ENCODE measurements at regions not wholly inside any gene's neighbourhood (a gene's known extent, or its start where the extent isn't known, plus 50 kb on each side); places are given as distances from the start of the nearest gene placed in this dataset.

- Histone ChIP-seq H3K4me3 (replicated peaks in 1 of 4; ENCODE audit: control extremely low read depth in 1 of 4, insufficient read depth in 1 of 4, low read depth in 3 of 4, low read length in 4 of 4) (no peak overlapping the region), H3K79me2 (ENCODE audit: control insufficient read depth, insufficient read depth, low read length) (no peaks in the 10 kb centered on the region), H3K27ac (ENCODE audit: insufficient read depth, low read length) (no peak overlapping the region), H3K9ac (ENCODE audit: insufficient read depth, low read length) (no peak overlapping the region), H4K20me1 (ENCODE audit: control insufficient read depth, extremely low read depth, insufficient read depth, low read length) (no peaks in the 10 kb centered on the region), H2AFZ (ENCODE audit: low read length) (no peak overlapping the region), H3K27me3 (ENCODE audit: control insufficient read depth, insufficient read depth, low read length) (peaks cover 5% of the 10 kb centered on the region), H3K9me3 (ENCODE audit: control insufficient read depth, insufficient read depth, low read depth, low read length) (no peaks in the 10 kb centered on the region), H3K36me3 (ENCODE audit: control insufficient read depth, insufficient read depth, low read length) (no peaks in the 10 kb centered on the region), H3K4me2 (ENCODE audit: extremely low read depth, insufficient read depth, low read length) (no peak overlapping the region), H3K4me1 (ENCODE audit: control insufficient read depth, extremely low read depth, insufficient read depth, low read length) (no peaks in the 10 kb centered on the region)
- TF ChIP-seq EZH2 (IDR thresholded peaks at IDR 0.05; ENCODE audit: low read length, missing control alignments) (no peak), CTCF (conservative IDR thresholded peaks at IDR 0.05 in 1 of 2, IDR thresholded peaks at IDR 0.05 in 1 of 2; ENCODE audit: low read depth in 1 of 2, low read length in 2 of 2) (no peak)
- DNase-seq (ENCODE audit: low read depth in 2 of 2), result peak in 1 of 2 donors; percentile 2
These were observed 108.1 kb upstream of the GJB6 start for GRCh38 chr13:20340136-20340758.

- no peaks in the 10 kb centered on the region for H3K79me2 ChIP-seq (ENCODE audit: control insufficient read depth, insufficient read depth, low read length)
- H3K4me2 ChIP-seq (ENCODE audit: extremely low read depth, insufficient read depth, low read length), result no peak overlapping the region
- DNase-seq (ENCODE audit: low read depth in 2 of 2), result no peak
- no peaks in the 10 kb centered on the region for H4K20me1 ChIP-seq (ENCODE audit: control insufficient read depth, extremely low read depth, insufficient read depth, low read length)
- no peak overlapping the region for H3K27ac ChIP-seq (ENCODE audit: insufficient read depth, low read length)
- no peak overlapping the region for H3K9ac ChIP-seq (ENCODE audit: insufficient read depth, low read length)
- H3K4me1 ChIP-seq (ENCODE audit: control insufficient read depth, extremely low read depth, insufficient read depth, low read length), result no peaks in the 10 kb centered on the region
- H3K36me3 ChIP-seq (ENCODE audit: control insufficient read depth, insufficient read depth, low read length), result no peaks in the 10 kb centered on the region
- H3K27me3 ChIP-seq (ENCODE audit: control insufficient read depth, insufficient read depth, low read length), result peaks cover 12% of the 10 kb centered on the region
- no peak for TF ChIP-seq CTCF (conservative IDR thresholded peaks at IDR 0.05 in 1 of 2, IDR thresholded peaks at IDR 0.05 in 1 of 2; ENCODE audit: low read depth in 1 of 2, low read length in 2 of 2)
- TF ChIP-seq EZH2 (IDR thresholded peaks at IDR 0.05; ENCODE audit: low read length, missing control alignments), result no peak
- no peak overlapping the region for H3K4me3 ChIP-seq (replicated peaks in 1 of 4; ENCODE audit: control extremely low read depth in 1 of 4, insufficient read depth in 1 of 4, low read depth in 3 of 4, low read length in 4 of 4)
- no peaks in the 10 kb centered on the region for H3K9me3 ChIP-seq (ENCODE audit: control insufficient read depth, insufficient read depth, low read depth, low read length)
- H2AFZ ChIP-seq (ENCODE audit: low read length), result no peak overlapping the region
These were observed 105.9 kb upstream of the GJB6 start for GRCh38 chr13:20337884-20338551.

- DNase-seq (ENCODE audit: low read depth in 2 of 2), result no peak
These were observed 104.6 kb upstream of the GJB6 start for GRCh38 chr13:20336761-20337160.

More at GRCh38 chr13:20336761-20337160, 104.6 kb upstream of the GJB6 start:
- Histone ChIP-seq H3K27ac (ENCODE audit: insufficient read depth, low read length) (no peak overlapping the region), H2AFZ (ENCODE audit: low read length) (no peak overlapping the region), H3K9ac (ENCODE audit: insufficient read depth, low read length) (no peak overlapping the region), H3K9me3 (ENCODE audit: control insufficient read depth, insufficient read depth, low read depth, low read length) (no peaks in the 10 kb centered on the region), H3K4me2 (ENCODE audit: extremely low read depth, insufficient read depth, low read length) (no peak overlapping the region), H3K79me2 (ENCODE audit: control insufficient read depth, insufficient read depth, low read length) (no peaks in the 10 kb centered on the region), H4K20me1 (ENCODE audit: control insufficient read depth, extremely low read depth, insufficient read depth, low read length) (no peaks in the 10 kb centered on the region), H3K27me3 (ENCODE audit: control insufficient read depth, insufficient read depth, low read length) (peaks cover 20% of the 10 kb centered on the region), H3K36me3 (ENCODE audit: control insufficient read depth, insufficient read depth, low read length) (no peaks in the 10 kb centered on the region), H3K4me1 (ENCODE audit: control insufficient read depth, extremely low read depth, insufficient read depth, low read length) (no peaks in the 10 kb centered on the region), H3K4me3 (replicated peaks in 1 of 4; ENCODE audit: control extremely low read depth in 1 of 4, insufficient read depth in 1 of 4, low read depth in 3 of 4, low read length in 4 of 4) (no peak overlapping the region)
- TF ChIP-seq EZH2 (IDR thresholded peaks at IDR 0.05; ENCODE audit: low read length, missing control alignments) (no peak), CTCF (conservative IDR thresholded peaks at IDR 0.05 in 1 of 2, IDR thresholded peaks at IDR 0.05 in 1 of 2; ENCODE audit: low read depth in 1 of 2, low read length in 2 of 2) (no peak)
